Limb (tissue), 2 donors: ENCODE measurements at regions not wholly inside any gene's neighbourhood (a gene's known extent, or its start where the extent isn't known, plus 50 kb on each side); places are given as distances from the start of the nearest gene placed in this dataset.
"Not testable (repeated sequence)": the region's sequence is repeated elsewhere in the genome, so short reads cannot be mapped to it uniquely, and the experiment has no call there.

Source experiments
- DNase-seq, 2 donors: peaks; one replicate each; pipeline ENCODE4 v3.0.0-alpha.2; 2016; ENCODE audit errors: extremely low spot score in 2 of 2

DNA sequence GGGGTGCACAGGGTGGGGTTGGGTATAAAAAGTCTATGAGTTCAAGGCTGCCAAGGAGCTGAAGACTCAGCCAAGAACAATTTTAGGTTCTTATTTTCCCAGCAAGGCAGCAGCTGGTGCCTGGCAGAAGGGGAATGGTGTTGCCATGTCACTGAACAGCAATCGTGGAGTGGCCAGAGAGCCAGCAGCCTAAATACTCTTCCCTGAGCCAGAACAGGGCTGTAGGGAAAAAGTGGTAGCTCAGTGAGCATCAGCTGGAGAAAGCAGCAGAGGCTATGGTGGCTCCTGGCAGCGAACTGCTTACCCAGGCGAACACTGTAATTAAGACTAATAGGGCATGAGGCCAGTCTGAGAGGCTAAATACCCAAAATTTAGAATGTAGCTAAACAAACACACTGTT lies 334.9 kb downstream of the RMST start:
- no peak for DNase-seq

DNA sequence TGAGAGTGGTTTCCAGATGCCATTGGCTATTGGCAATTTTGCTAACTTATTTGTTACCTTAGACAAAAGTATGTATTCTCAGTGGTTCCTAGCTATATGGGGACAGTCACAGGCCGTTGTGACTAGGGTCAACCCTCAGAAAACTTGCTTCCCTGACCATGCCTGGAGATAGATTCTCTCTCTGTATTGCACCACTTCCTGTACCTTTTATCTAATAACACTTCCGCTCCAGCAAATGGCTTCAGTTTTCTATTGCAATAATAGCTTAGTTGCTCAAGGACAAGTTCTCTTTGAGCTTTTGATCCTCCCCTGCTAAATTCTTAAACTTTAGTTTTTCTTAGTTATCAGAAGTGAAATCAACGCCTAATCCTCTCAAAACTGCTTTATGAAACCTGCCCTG lies 338.0 kb downstream of the RMST start:
- DNase-seq, result no peak

DNA sequence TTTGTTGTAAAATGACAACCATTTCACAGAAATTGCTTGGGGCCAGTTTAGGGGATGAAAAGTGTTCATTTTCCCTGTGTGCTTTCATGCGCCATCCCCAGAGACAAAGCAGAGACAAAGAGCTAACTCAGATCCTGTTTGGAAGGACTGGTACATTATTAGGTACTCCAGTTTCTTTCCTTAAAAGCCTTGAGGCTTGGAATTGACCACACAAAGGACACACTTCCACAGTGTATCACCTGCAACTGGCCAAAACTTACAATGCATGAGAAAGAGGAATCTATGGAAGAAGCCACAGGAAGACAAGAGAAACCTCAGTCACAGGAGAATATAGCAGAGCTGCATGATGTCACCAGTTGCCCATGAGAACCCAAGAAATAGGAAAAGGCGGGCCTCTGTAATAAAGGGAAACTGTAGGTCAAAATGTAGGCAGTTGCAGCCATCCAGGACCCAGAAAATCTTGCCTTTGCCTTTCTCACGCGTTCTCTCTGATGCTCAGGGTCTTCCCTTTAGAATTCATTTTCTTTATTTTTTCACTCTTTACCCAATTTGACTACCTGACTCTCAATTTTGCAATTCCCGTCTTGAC lies 339.0 kb downstream of the RMST start:
- no peak for DNase-seq

DNA sequence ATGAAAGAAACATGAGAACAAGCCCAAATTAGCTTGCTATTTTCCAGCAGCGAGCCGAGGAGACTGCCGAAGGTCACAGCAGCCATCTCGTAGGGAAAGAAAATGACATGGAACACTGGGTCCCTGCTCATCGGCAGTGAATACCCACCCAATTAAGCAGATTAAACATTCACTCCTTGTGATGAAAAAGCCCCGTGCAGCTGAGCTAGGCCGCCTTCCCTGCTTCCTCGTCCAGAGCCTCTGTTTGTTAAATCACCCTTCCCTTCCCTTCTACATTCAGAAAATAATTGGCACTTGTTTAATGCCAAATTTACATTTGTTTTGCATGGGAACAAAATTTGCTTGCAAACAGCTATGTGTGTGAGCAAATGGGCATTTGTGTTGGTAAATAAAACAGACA lies 342.5 kb downstream of the RMST start:
- no peak for DNase-seq

DNA sequence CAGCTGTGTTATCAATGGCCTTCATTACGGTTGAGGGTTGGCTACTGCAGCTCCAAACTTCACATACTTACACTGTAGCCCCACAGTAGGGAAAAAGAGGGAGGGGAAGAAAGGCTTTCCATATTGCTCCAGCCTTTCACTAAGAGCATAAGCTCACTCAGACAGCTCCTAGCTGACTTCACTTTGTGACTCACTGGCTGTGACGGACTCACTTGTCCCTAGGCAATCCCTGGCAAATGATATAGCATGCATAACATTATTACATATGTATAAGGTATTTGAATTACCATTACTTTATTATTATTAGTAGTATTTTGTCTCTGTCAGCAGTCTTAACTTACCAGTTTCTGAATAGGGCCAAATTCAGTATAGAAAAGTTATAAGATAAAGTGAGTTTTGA lies 350.7 kb downstream of the RMST start:
- DNase-seq, result no peak

DNA sequence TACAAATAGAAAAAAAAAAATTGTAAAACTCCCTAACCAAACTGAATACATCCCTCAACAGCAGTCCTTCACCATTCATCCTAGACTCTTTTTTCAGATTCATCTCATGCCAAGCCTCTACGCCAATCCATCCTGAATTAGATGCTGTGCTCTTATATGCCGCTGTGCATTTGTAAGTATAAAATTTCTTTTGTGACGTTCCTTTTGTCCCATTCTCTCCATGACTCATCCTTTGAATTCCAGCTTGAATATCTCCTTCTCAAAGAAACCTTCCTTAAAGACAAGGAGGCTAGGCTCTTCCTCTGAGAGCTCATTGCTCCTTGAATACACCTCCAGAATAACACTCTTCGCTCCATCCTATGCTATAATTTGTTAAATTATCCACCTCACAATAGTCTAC lies 359.2 kb downstream of the RMST start:
- no peak for DNase-seq

DNA sequence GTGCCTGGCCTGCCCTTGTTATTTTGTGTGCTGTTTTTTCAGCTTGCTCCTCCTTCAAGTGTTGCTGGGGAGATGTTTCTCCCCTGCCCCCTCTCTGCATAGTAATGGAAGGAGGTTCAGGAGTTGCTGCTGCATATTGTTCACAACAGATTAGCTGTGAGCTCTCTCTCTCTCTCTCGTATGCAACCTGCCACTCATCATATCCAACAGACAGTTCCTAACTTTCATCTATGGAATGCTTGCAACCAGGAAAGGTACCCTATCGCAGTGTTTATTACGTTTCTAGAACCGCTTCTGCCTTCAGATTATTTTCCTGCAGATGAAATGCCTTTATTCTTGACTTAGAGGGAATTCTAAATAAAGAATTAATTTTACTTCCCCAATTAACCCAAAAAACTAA lies 372.9 kb downstream of the RMST start:
- no peak for DNase-seq

DNA sequence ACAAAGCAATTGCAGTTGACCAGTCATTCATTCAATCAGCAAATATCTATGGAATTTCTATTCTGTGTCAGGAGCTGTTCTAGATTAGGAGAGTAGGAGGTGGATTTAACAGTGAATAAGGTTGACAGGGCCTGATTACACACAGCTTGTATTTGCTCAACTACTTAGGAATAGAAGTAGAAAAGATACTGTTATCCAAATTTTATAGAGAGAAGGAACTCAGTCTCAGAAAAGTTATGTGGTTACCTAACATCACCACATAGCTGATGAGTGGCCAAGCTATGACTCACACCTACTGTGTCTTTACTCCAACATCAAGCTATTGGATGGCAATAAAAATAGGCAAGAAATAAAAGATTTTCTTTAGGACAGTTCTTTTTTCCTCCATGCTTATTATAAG lies 374.8 kb downstream of the RMST start:
- no peak for DNase-seq

DNA sequence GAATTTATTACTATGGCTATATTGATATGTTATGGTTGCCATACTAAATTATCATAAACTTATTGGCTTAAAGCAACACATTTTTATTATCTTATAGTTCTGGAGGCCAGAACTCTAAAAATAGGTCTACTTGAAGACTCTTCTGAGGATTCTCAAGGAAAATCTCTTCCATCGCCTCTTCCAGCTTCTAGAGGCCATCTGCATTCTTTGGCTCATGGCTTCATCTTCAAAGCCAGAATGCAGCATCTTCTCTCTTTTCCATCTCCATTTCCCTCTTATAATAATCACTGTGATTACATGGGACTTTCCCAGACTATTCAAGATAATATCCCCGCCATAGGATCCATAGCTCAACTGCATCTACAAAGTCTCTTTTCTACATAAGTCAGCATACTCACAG lies 385.4 kb downstream of the RMST start:
- no peak for DNase-seq

DNA sequence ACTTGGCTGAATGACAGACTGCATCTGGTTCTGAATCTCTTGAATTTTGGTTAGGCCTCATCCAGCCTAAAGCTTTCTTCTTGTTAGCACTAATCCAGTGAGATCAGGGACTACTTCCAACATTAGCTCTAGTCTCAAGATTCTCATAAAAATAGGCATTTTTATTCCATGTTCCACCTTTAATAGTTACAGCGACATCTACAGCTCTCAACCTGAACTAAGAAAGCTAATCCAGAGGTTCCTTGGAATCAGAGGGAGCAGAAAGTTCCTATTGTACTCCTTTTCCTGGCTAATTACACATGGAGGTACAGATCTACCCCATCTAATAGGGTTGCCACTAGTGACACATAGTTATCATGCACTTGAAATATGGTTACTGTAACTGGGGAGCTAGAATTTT lies 391.9 kb downstream of the RMST start:
- DNase-seq, result no peak

DNA sequence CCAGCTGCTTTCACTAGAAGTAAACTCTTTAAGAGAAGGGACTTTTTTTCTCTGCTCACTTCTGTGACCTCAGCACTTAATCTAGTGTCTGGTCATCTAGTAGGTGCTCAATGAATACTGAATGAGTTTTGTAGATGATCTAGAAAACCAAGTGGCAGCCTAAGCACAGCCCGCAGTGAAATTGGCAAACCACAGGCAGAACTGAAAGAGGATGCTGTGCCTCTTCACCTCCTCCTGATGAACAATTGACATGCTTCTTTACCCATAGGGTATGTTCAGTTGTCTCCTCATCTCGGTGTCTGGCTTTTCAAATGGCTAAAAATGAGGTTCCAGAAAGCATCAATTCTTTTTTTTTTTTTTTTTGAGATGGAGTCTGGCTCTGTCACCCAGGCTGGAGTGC lies 399.5 kb downstream of the RMST start:
- no peak for DNase-seq

DNA sequence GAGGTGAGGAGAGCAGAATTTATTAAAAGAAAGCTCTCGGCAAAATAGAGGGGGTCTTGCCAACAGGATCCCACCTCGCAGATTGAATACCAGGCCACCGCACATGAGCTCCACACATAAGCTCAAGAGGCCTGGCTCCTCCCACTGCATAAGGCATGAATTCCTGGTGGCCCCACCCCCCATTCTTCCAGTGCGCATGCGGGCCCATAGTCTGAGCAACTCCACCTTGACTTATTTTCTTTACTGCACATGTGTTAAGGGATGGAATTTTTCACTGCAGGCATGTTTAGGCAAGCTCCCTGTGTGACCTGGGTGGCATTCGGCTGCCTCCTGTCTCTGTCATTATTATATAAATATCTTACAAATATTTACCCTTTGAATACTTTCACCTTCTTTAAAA lies 412.5 kb downstream of the RMST start:
- DNase-seq, result no peak

DNA sequence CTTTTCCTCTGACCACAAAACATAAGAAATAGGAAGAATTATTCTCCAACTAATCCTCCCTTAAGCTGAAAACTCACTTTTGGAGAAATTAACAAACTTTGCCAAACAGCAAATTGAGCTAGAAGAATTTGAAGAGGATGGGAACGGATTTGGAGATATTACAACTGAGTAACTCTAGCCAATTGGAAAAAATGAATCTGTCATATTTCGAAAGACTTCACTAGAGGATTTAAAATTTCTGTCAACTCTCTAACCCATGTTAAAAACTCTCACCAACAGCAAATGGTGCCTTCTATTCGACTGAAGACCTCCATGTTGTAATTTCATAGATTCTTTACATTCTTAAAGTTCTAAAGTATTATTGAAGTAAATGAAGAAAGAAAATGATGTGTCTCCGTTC lies 414.2 kb downstream of the RMST start:
- DNase-seq, result no peak

DNA sequence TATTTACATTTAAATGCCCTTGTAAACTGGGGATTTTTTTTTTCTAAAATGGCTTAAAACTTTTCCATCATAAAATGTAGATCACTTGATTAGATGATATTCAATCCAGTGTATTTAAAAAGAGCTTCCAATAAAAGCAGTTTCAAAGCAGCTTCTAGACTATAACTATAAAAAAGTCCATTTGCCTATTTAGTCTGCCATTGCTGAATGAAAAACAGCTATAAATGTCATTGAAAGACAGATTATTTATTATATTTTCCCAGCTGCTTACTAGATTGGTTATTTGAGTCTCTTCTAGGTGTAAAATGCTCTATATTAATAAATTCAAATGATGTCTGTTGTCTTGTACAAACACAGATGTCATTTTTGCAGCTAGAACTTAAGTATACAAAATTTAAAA lies 414.8 kb downstream of the RMST start:
- no peak for DNase-seq

DNA sequence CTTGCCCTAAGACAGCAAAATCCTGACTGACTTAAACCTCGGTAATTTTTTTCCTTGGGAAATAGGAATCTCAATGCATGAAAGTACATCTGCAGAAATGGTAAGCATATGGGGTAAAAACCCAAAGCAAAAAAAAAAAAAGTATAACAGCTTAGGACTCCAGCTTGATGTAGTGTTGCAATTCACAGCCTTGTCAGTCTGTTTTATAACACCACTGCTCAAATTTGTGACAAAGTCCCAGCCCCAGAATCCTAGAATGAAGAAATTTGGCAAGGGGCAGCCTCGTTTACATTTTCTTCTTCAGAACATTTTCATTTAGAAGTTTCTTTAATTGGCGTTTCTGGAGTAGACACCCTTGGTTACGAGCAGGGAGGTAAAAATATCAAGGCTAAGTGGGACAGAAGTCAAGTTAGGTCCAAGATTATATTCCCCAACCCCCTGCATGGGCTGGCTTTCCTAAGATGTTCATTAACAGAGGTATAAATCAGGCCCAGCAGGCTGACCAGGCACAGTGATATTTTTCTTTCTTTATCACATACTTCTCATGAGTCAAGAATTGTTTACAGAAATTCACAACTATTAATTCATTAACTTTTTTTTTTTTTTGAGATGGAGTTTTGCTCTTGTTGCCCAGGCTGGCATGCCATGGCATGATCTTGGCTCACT lies 424.0 kb downstream of the RMST start:
- no peak for DNase-seq

DNA sequence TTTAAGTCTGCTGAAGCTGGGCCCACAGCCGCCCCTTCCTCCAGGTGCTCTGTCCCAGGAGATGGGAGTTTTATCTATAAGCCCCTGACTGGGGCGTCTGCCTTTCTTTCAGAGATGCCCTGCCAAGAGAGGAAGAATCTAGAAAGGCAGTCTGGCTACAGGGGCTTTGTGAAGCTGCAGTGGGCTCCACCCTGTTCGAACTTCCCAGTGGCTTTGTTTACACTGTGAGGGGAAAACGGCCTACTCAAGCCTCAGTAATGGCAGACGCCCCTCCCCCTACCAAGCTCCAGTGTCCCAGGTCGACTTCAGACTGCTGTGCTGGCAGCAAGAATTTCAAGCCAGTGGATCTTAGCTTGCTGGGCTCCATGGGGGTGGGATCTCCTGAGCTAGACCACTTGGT lies 435.3 kb downstream of the RMST start:
- not testable (repeated sequence) for DNase-seq

DNA sequence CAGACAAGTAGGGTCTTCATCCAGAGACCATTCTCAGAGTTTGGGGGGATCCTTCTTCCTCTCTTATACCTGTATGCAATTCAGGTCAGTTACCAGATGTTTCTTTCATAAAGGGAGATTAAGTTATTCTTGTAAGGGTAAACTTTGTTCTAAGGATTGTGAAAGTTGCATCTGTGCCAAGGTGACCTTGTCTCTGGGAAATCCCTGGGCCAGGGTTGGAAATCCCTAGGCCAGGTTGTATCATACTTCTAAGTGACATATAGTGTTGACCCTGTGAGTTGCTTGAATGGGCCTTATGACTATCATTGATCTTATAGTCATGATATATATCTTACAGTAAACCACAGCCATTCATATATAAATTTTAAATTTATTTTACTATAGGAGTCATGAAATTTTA lies 436.9 kb downstream of the RMST start:
- DNase-seq, result no peak

DNA sequence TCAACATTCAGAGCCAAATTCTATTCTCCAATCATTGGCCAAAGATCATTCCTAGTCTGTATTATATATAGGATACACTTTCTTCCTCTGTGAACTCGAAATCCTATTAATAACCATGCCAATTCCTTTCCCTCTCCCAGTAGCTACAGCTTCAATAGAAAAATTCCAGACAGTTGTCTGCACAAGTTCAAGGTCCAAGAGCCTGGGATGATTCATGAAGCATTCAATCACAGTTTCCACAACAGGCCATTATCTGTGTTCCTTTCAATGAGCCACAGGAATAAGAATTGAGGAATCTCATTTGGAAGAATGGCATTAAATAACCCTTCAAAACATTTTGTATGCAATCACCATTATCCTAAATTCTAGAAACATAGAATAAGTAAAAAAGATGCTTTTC lies 437.4 kb downstream of the RMST start:
- DNase-seq, result no peak

DNA sequence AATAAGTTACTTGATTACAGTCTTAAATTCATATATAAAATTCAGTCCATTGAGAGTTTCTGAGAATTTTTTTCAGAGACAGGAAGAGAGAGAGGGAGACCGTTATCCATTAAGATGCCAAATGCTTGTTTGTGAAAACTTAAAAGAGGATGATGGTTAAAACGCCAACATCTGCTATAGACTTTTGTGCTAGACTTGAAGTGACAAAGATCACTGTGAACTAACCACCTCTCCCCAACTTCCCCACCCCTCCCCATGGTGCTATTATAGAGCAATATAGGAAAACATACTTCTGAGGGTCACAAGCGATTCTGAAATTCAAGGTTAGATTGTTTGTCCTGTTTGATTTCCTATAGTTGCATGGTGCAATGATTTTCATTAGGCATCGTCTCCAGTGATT lies 440.8 kb downstream of the RMST start:
- no peak for DNase-seq

DNA sequence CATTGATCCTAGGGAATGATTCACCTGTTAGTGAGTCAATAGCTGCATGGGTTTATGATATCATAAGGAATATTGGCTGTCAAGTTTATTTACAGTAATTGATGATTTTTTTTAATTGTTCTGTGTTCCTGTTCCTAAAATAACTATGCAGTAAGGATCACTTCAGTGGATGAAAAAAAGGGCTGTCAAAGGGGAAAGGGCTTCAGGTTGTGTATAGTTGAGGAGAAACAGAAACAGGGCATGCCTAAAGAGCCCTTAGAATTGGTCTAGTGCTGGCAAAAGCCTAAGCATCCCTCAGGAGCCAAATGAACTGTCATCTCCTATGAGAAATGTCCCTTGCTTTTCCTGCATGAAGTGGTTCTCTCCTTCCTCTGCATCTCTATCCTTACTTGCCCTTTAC lies 444.9 kb downstream of the RMST start:
- DNase-seq, result no peak

DNA sequence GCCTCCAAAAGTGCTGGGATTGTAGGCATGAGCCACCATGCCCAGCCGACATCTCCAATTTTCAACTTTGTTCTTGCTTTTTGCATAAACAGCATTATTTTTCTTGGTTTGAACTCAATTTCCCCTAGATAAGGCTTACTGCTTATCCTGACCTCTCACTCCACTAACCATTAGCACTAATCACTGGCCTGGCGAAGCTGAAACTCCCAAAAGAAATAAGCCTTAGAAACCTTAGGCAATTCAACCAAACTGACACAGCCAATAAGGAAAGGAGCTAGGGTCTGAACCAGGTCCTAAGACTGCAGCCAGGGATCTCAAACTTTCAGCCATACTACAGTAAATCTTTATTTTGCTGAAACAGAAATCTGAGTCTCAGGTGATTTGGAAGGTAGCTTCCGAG lies 448.0 kb downstream of the RMST start:
- no peak for DNase-seq

DNA sequence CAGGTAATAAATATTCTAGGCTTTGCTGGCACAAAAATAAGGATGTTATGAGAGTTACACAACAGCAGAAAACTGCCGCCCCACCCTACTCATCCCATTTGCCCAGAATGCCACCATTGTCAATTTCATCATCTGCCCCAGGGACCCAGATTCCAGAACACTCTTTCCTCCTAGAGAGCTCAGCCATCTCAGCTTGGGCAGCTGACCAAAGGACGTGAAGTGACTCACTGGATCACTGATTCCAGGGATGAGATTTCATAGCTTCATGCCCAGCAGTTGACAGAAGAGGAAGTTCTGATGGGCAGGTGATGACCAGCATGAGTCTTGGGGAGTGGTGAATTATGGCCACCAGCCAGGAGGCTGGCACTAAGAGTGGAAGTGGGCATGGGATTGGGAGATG lies 450.3 kb downstream of the RMST start:
- DNase-seq, result no peak

DNA sequence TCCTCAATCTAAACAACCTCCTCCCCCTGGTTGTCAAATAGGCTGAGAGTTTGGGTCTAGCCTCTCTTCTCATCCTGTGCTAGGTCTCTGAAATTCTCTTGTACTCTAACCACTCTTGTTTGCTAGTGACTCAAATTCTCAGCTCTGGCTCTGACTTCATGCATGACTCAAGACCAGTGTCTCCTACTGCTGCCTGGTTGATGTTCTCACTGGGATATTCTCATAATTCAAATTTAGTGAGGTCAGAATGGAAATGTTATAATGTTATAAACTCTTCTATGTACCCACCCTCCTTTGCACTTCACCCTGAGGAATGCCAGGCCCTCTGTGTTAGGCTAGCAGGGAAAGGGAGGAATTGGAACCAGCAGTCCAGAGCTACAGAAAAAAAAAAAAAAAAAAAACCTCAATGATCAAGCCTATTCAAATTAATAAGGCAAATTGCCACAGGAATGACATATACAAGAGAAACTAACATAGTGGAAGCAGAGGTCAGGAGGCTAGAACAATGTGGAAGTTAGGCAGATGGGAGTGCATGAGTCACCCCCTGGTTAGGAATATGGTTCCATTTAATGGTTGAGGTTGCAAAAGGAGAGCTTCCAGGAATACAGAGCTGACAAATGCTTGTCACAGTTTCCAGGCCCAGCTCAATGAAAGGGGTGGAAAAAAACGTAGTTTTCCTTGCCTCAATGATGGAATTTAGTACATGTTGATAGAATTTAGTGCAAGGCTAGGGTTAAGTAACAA lies 459.5 kb downstream of the RMST start:
- DNase-seq, result no peak
